ENCODE measurements at regions not wholly inside any gene's neighbourhood (a gene's known extent, or its start where the extent isn't known, plus 50 kb on each side); places are given as distances from the start of the nearest gene placed in this dataset.

DNA sequence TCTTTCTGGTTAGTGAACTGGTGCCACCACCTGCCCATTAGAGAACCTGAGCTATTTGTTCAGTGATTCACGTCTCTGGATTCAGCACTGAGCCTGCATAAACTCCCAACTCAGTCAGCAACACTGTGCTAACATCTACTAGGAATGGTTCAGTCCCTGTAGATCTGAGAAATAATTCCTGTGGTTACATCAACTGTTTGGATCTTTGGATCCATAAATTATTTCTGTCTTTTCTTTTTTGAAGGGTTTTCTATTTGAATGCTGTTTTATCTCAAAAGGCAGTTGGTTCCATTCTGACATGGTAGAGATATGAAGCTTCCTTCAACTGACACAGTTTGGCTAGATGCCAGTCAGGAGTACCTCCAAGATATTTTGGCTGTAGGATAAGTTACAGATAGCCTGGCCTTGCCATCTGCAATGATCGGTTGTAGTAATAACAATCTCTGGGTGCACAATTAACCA is 125.9 kb downstream of the TRMT11 start:
- TF ChIP-seq, protein P1, sequence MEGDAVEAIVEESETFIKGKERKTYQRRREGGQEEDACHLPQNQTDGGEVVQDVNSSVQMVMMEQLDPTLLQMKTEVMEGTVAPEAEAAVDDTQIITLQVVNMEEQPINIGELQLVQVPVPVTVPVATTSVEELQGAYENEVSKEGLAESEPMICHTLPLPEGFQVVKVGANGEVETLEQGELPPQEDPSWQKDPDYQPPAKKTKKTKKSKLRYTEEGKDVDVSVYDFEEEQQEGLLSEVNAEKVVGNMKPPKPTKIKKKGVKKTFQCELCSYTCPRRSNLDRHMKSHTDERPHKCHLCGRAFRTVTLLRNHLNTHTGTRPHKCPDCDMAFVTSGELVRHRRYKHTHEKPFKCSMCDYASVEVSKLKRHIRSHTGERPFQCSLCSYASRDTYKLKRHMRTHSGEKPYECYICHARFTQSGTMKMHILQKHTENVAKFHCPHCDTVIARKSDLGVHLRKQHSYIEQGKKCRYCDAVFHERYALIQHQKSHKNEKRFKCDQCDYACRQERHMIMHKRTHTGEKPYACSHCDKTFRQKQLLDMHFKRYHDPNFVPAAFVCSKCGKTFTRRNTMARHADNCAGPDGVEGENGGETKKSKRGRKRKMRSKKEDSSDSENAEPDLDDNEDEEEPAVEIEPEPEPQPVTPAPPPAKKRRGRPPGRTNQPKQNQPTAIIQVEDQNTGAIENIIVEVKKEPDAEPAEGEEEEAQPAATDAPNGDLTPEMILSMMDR (IDR thresholded peaks at IDR 0.05; ENCODE audit: low read length), result no peak
- TF ChIP-seq EZH2 (IDR thresholded peaks at IDR 0.05; ENCODE audit: borderline replicate concordance, low read length), result no peak

All from OCI-LY1 (cell line).